ENCODE measurements at regions not wholly inside any gene's neighbourhood (a gene's known extent, or its start where the extent isn't known, plus 50 kb on each side); places are given as distances from the start of the nearest gene placed in this dataset.
"Not testable (repeated sequence)": the region's sequence is repeated elsewhere in the genome, so short reads cannot be mapped to it uniquely, and the experiment has no call there.

DNA sequence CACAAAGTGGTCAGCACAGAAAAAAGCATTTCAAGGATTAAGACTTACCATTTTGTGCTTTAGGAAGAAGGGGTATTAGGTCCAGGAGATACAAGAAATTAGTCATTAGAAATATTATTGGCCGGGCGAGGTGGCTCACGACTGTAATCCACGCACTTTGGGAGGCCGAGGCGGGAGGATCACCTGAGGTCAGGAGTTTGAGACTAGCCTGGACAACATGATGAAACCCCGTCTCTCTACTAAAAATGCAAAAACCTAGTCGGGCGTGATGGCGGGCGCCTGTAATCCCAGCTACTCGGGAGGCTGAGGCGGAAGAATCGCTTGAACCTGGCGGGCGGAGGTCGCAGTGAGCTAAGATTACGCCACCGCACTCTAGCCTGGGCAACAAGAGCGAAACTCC, 111.0 kb downstream of the DDX11 start:
- not testable (repeated sequence) for H4K12ac ChIP-seq (ENCODE audit: low read depth, low read length); H3K27ac ChIP-seq (ENCODE audit: low read depth, low read length); DNase-seq; H4K91ac ChIP-seq (ENCODE audit: low read depth, low read length); H3K9ac ChIP-seq (ENCODE audit: low read length); H3K9me3 ChIP-seq (ENCODE audit: insufficient read depth, low read depth, low read length); H3K4me3 ChIP-seq (ENCODE audit: low read depth, low read length); H2AFZ ChIP-seq (ENCODE audit: insufficient read depth, low read length, poor library complexity); H3K79me1 ChIP-seq (ENCODE audit: low read length); H3K4me2 ChIP-seq (ENCODE audit: low read length); H3K27me3 ChIP-seq (ENCODE audit: insufficient read depth, low read length); H4K8ac ChIP-seq (ENCODE audit: low read depth, low read length); H3K4ac ChIP-seq (ENCODE audit: low read depth, low read length); H3K23ac ChIP-seq (ENCODE audit: low read length); H3K4me1 ChIP-seq (ENCODE audit: control insufficient read depth in 1 of 2, insufficient read depth in 2 of 2, low read length in 2 of 2); H3K14ac ChIP-seq (ENCODE audit: low read length); H2BK5ac ChIP-seq (ENCODE audit: low read depth, low read length, poor library complexity); H2AK5ac ChIP-seq (ENCODE audit: low read length); H3K36me3 ChIP-seq (ENCODE audit: control insufficient read depth in 1 of 2, insufficient read depth in 2 of 2, low read length in 2 of 2); H3K79me2 ChIP-seq (ENCODE audit: control insufficient read depth, insufficient read depth, low read length, poor library complexity); H2BK12ac ChIP-seq (ENCODE audit: low read length); H3K18ac ChIP-seq (ENCODE audit: low read length); H2BK120ac ChIP-seq (ENCODE audit: insufficient read depth, low read length, poor library complexity)
- WGBS (ENCODE audit: extremely low coverage, insufficient coverage, insufficient read length), result no CpG with 5 or more reads among the region's 20 CpGs

DNA sequence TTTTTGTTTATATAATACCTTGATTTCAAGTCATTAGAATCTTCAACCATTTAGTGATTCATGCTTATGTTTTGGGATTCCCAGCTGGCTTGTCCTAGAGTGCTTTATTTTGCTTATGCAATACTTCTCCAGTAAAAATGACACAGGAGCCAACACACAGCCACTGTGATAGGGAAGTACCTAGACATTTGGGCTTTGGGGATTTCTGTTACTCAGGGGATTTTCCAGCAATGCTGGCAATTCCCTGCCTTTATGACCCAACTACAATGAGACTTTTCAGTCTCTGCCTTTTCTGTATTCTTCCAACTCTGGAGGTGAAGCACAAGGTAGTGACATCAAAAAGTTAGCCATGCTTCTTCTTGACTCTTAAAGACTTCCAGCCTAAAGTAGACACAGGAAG, 119.0 kb downstream of the DDX11 start:
- H2BK120ac ChIP-seq (ENCODE audit: insufficient read depth, low read length, poor library complexity); H2AFZ ChIP-seq (ENCODE audit: insufficient read depth, low read length, poor library complexity); H3K23ac ChIP-seq (ENCODE audit: low read length); H3K79me1 ChIP-seq (ENCODE audit: low read length); H3K9ac ChIP-seq (ENCODE audit: low read length); H3K9me3 ChIP-seq (ENCODE audit: insufficient read depth, low read depth, low read length); H4K91ac ChIP-seq (ENCODE audit: low read depth, low read length); H3K27me3 ChIP-seq (ENCODE audit: insufficient read depth, low read length); H4K12ac ChIP-seq (ENCODE audit: low read depth, low read length); H2BK12ac ChIP-seq (ENCODE audit: low read length); H2BK5ac ChIP-seq (ENCODE audit: low read depth, low read length, poor library complexity); H3K4me3 ChIP-seq (ENCODE audit: low read depth, low read length); H3K4me1 ChIP-seq (ENCODE audit: control insufficient read depth in 1 of 2, insufficient read depth in 2 of 2, low read length in 2 of 2); H3K4ac ChIP-seq (ENCODE audit: low read depth, low read length); H2AK5ac ChIP-seq (ENCODE audit: low read length); H3K27ac ChIP-seq (ENCODE audit: low read depth, low read length); H3K18ac ChIP-seq (ENCODE audit: low read length); H3K4me2 ChIP-seq (ENCODE audit: low read length); H3K79me2 ChIP-seq (ENCODE audit: control insufficient read depth, insufficient read depth, low read length, poor library complexity); H4K8ac ChIP-seq (ENCODE audit: low read depth, low read length); H3K14ac ChIP-seq (ENCODE audit: low read length); H3K36me3 ChIP-seq (ENCODE audit: control insufficient read depth in 1 of 2, insufficient read depth in 2 of 2, low read length in 2 of 2): not testable (repeated sequence)
- peak in 1 of 2 donors; percentile 1 for DNase-seq

- not testable (repeated sequence) for H3K18ac ChIP-seq (ENCODE audit: low read length); H2BK12ac ChIP-seq (ENCODE audit: low read length); H4K8ac ChIP-seq (ENCODE audit: low read depth, low read length); H3K4me2 ChIP-seq (ENCODE audit: low read length); H2AFZ ChIP-seq (ENCODE audit: insufficient read depth, low read length, poor library complexity); H2AK5ac ChIP-seq (ENCODE audit: low read length); H3K9me3 ChIP-seq (ENCODE audit: insufficient read depth, low read depth, low read length); H3K4ac ChIP-seq (ENCODE audit: low read depth, low read length); H2BK5ac ChIP-seq (ENCODE audit: low read depth, low read length, poor library complexity); H3K79me1 ChIP-seq (ENCODE audit: low read length); H3K27ac ChIP-seq (ENCODE audit: low read depth, low read length); H2BK120ac ChIP-seq (ENCODE audit: insufficient read depth, low read length, poor library complexity); H4K91ac ChIP-seq (ENCODE audit: low read depth, low read length); H3K79me2 ChIP-seq (ENCODE audit: control insufficient read depth, insufficient read depth, low read length, poor library complexity); H3K36me3 ChIP-seq (ENCODE audit: control insufficient read depth in 1 of 2, insufficient read depth in 2 of 2, low read length in 2 of 2); H3K4me1 ChIP-seq (ENCODE audit: control insufficient read depth in 1 of 2, insufficient read depth in 2 of 2, low read length in 2 of 2); H3K9ac ChIP-seq (ENCODE audit: low read length); H3K4me3 ChIP-seq (ENCODE audit: low read depth, low read length); H3K23ac ChIP-seq (ENCODE audit: low read length); H4K12ac ChIP-seq (ENCODE audit: low read depth, low read length); DNase-seq; H3K27me3 ChIP-seq (ENCODE audit: insufficient read depth, low read length); H3K14ac ChIP-seq (ENCODE audit: low read length)
- WGBS (ENCODE audit: extremely low coverage, insufficient coverage, insufficient read length), result no CpG with 5 or more reads among the region's 1 CpG
Measured at GRCh38 chr12:31195620-31196019, 122.0 kb downstream of the DDX11 start.

DNA sequence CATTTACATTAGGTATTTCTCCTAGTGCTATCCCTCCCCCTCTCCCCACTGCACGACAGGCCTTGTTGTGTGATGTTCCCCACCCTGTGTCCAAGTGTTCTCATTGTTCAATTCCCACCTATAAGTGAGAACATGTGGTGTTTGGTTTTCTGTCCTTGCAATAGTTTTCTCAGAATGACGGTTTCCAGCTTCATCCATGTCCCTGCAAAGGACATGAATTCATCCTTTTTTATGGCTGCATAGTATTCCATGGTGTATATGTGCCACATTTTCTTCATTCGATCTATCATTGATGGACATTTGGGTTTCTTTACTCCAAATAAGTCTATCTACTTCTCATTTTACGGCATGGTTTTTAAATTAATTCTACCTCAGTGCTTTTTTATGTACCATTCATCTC, 125.8 kb downstream of the DDX11 start:
- WGBS (ENCODE audit: extremely low coverage, insufficient coverage, insufficient read length), result no CpG with 5 or more reads among the region's 4 CpGs
- H3K4me3 ChIP-seq (ENCODE audit: low read depth, low read length); H4K91ac ChIP-seq (ENCODE audit: low read depth, low read length): not testable (repeated sequence)

GRCh38 chr12:31201382-31201781, 124.6 kb downstream of the SINHCAF start:
- Histone ChIP-seq H4K91ac (ENCODE audit: low read depth, low read length) (no peak overlapping the region), H2BK120ac (ENCODE audit: insufficient read depth, low read length, poor library complexity) (no peak overlapping the region), H3K27ac (ENCODE audit: low read depth, low read length) (no peak overlapping the region), H2BK5ac (ENCODE audit: low read depth, low read length, poor library complexity) (no peak overlapping the region), H2AK5ac (ENCODE audit: low read length) (no peak overlapping the region), H3K79me1 (ENCODE audit: low read length) (no peaks in the 10 kb centered on the region), H3K18ac (ENCODE audit: low read length) (no peak overlapping the region), H3K9me3 (ENCODE audit: insufficient read depth, low read depth, low read length) (no peaks in the 10 kb centered on the region), H3K27me3 (ENCODE audit: insufficient read depth, low read length) (no peaks in the 10 kb centered on the region), H3K9ac (ENCODE audit: low read length) (no peak overlapping the region), H3K4me3 (ENCODE audit: low read depth, low read length) (no peak overlapping the region), H4K12ac (ENCODE audit: low read depth, low read length) (no peak overlapping the region), H3K14ac (ENCODE audit: low read length) (no peak overlapping the region), H3K4me1 (ENCODE audit: control insufficient read depth in 1 of 2, insufficient read depth in 2 of 2, low read length in 2 of 2) (peaks cover 0 to 3% of the 10 kb centered on the region in 2 experiments), H3K23ac (ENCODE audit: low read length) (no peak overlapping the region), H3K79me2 (ENCODE audit: control insufficient read depth, insufficient read depth, low read length, poor library complexity) (no peaks in the 10 kb centered on the region), H2AFZ (ENCODE audit: insufficient read depth, low read length, poor library complexity) (no peak overlapping the region), H4K8ac (ENCODE audit: low read depth, low read length) (no peak overlapping the region), H2BK12ac (ENCODE audit: low read length) (no peak overlapping the region), H3K4me2 (ENCODE audit: low read length) (no peak overlapping the region), H3K36me3 (ENCODE audit: control insufficient read depth in 1 of 2, insufficient read depth in 2 of 2, low read length in 2 of 2) (no peaks in the 10 kb centered on the region), H3K4ac (ENCODE audit: low read depth, low read length) (no peak overlapping the region)
- no CpG with 5 or more reads among the region's 1 CpG for WGBS (ENCODE audit: extremely low coverage, insufficient coverage, insufficient read length)
- DNase-seq, result no peak

More for the DNA sequence above, 125.8 kb downstream of the DDX11 start:
- DNase-seq; H2AFZ ChIP-seq (ENCODE audit: insufficient read depth, low read length, poor library complexity); H3K79me2 ChIP-seq (ENCODE audit: control insufficient read depth, insufficient read depth, low read length, poor library complexity); H4K8ac ChIP-seq (ENCODE audit: low read depth, low read length); H2BK5ac ChIP-seq (ENCODE audit: low read depth, low read length, poor library complexity); H3K4ac ChIP-seq (ENCODE audit: low read depth, low read length); H3K18ac ChIP-seq (ENCODE audit: low read length); H2AK5ac ChIP-seq (ENCODE audit: low read length); H4K12ac ChIP-seq (ENCODE audit: low read depth, low read length); H2BK12ac ChIP-seq (ENCODE audit: low read length); H2BK120ac ChIP-seq (ENCODE audit: insufficient read depth, low read length, poor library complexity); H3K23ac ChIP-seq (ENCODE audit: low read length); H3K14ac ChIP-seq (ENCODE audit: low read length); H3K4me1 ChIP-seq (ENCODE audit: control insufficient read depth in 1 of 2, insufficient read depth in 2 of 2, low read length in 2 of 2); H3K9ac ChIP-seq (ENCODE audit: low read length); H3K79me1 ChIP-seq (ENCODE audit: low read length); H3K27ac ChIP-seq (ENCODE audit: low read depth, low read length); H3K4me2 ChIP-seq (ENCODE audit: low read length); H3K27me3 ChIP-seq (ENCODE audit: insufficient read depth, low read length); H3K36me3 ChIP-seq (ENCODE audit: control insufficient read depth in 1 of 2, insufficient read depth in 2 of 2, low read length in 2 of 2); H3K9me3 ChIP-seq (ENCODE audit: insufficient read depth, low read depth, low read length): not testable (repeated sequence)
